Spleen (tissue), 11 donors: ENCODE measurements at regions not wholly inside any gene's neighbourhood (a gene's known extent, or its start where the extent isn't known, plus 50 kb on each side); places are given as distances from the start of the nearest gene placed in this dataset.

Source experiments
- DNase-seq: peaks from one replicate; pipeline ENCODE4 v3.0.0-alpha.2; 2020
- H3K27ac ChIP-seq, 8 donors: fragments of 200-600 bp; sonication (generic) in 7 of 8; 1 replicate in 4 of 8; 2 replicates in 4 of 8; pipeline versions ENCODE4 v1.5.0 to v1.8.0; 2016 to 2021; ENCODE audit warnings: inconsistent platforms in 4 of 8, mild to moderate bottlenecking in 4 of 8, moderate library complexity in 1 of 8
- H3K27me3 ChIP-seq, 7 donors: fragments of 200-600 bp; sonication (generic) in 6 of 7; replicated peaks in 1 of 7; 1 replicate in 4 of 7; 2 replicates in 3 of 7; pipeline versions ENCODE4 v1.5.0 to v1.8.0; 2016 to 2021; ENCODE audit warnings: inconsistent platforms in 3 of 7, mild to moderate bottlenecking in 1 of 7
- H3K36me3 ChIP-seq, 6 donors: fragments of 200-600 bp; sonication (generic) in 5 of 6; 1 replicate in 4 of 6; 2 replicates in 2 of 6; pipeline versions ENCODE4 v1.5.0 to v1.8.0; 2016 to 2021; ENCODE audit warnings: inconsistent platforms in 2 of 6
- H3K4me1 ChIP-seq, 6 donors: fragments of 200-600 bp; sonication (generic) in 5 of 6; 1 replicate in 3 of 6; 2 replicates in 3 of 6; pipeline versions ENCODE4 v1.5.0 to v1.8.0; 2016 to 2021; ENCODE audit warnings: inconsistent platforms in 3 of 6
- H3K4me3 ChIP-seq, 8 donors: fragments of 200-600 bp; sonication (generic) in 7 of 8; 1 replicate in 4 of 8; 2 replicates in 4 of 8; pipeline versions ENCODE4 v1.5.0 to v1.8.0; 2016 to 2021; ENCODE audit warnings: inconsistent platforms in 4 of 8, mild to moderate bottlenecking in 4 of 8, moderate library complexity in 2 of 8
- H3K9me3 ChIP-seq, 8 donors: fragments of 200-600 bp; sonication (generic) in 7 of 8; 1 replicate in 4 of 8; 2 replicates in 4 of 8; pipeline versions ENCODE4 v1.5.0 to v1.8.0; 2016 to 2021; ENCODE audit warnings: inconsistent platforms in 4 of 8
- POLR2A ChIP-seq, 3 donors: fragments of 450-650 bp; IDR thresholded peaks; one replicate each; pipeline ENCODE4 v1.5.1; 2017; ENCODE audit warnings: antibody characterized with exemption in 3 of 3, mild to moderate bottlenecking in 1 of 3
- POLR2AphosphoS5 ChIP-seq, 3 donors: sonication (generic); formaldehyde crosslinking; IDR thresholded peaks; one replicate each; pipeline ENCODE4 v1.5.1; 2017; ENCODE audit warnings: antibody characterized with exemption in 3 of 3
- WGBS, 5 donors: extraction: QIAGEN DNeasy Blood & Tissue Kit in 3 of 5; methylation state at CpG; one replicate each; pipeline versions ENCODE4 v1.1.5 to v1.1.7; 2013 to 2018; 5-methylcytosine and 5-hydroxymethylcytosine counted together
- intact Hi-C: fragments of 100-400 bp; cut with DNase I; formaldehyde crosslinking; loops from one replicate; pipeline ENCODE4 v1.15.0; 2023; ENCODE audit warnings: low total_unique reads
- TF ChIP-seq, protein P1 (sequence below), 11 experiments: fragments of 200-600 bp in 7 of 11; fragments of 450-650 bp in 4 of 11; sonication (generic) in 4 of 11; IDR thresholded peaks in 8 of 11; conservative IDR thresholded peaks in 3 of 11; 1 replicate in 7 of 11; 2 replicates in 4 of 11; pipeline versions ENCODE4 v1.4.0 to v1.8.0; 2016 to 2021; ENCODE audit warnings: antibody characterized with exemption in 11 of 11, inconsistent platforms in 4 of 11, mild to moderate bottlenecking in 1 of 11
- donor health status: healthy with polysubstance abuse.
- donor health status: DM: no; HTN: no; CAD: no; lungs with moderate emphysema.
- donor health status: DM: no; HTN: no; CAD: no.
- donor health status: Bipolar disorder and iron deficiency.
- donor health status: healthy.
- donor health status: DM: no; HTN: no; CAD: no.
- donor health status: DM: yes; HTN: yes; CAD: no.

DNA sequence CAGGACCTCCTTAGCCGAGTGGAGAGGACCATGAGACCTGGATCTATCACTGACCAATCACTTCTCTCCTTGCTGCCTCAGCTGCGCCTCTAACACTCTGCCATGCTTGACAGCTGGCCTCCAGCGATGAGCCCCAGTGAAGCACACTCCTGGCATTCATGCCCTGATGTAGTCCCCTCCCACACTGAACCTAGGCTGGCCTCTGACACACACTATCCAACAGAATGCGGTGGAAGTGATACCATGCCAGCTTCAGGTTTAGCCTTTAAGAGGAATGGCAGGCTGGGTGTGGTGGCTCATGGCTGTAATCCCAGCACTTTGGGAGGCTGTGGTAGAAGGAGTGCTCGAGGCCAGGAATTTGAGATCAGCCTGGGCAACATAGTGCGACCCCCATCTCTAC, 73.7 kb upstream of the LAPTM4A start:
- no peak for TF ChIP-seq POLR2A (IDR thresholded peaks at IDR 0.05)
- TF ChIP-seq, protein P1, sequence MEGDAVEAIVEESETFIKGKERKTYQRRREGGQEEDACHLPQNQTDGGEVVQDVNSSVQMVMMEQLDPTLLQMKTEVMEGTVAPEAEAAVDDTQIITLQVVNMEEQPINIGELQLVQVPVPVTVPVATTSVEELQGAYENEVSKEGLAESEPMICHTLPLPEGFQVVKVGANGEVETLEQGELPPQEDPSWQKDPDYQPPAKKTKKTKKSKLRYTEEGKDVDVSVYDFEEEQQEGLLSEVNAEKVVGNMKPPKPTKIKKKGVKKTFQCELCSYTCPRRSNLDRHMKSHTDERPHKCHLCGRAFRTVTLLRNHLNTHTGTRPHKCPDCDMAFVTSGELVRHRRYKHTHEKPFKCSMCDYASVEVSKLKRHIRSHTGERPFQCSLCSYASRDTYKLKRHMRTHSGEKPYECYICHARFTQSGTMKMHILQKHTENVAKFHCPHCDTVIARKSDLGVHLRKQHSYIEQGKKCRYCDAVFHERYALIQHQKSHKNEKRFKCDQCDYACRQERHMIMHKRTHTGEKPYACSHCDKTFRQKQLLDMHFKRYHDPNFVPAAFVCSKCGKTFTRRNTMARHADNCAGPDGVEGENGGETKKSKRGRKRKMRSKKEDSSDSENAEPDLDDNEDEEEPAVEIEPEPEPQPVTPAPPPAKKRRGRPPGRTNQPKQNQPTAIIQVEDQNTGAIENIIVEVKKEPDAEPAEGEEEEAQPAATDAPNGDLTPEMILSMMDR (IDR thresholded peaks at IDR 0.05 in 8 of 11, conservative IDR thresholded peaks at IDR 0.05 in 3 of 11): no peak
- no peak for TF ChIP-seq POLR2AphosphoS5 (IDR thresholded peaks at IDR 0.05)
- Histone ChIP-seq H3K36me3 (no peaks in the 10 kb centered on the region), H3K27ac (no peak overlapping the region), H3K4me3 (no peak overlapping the region), H3K4me1 (no peaks in the 10 kb centered on the region), H3K27me3 (peaks cover 0 to 7% (median 0%) of the 10 kb centered on the region in 7 donors), H3K9me3 (no peaks in the 10 kb centered on the region)
- WGBS, 5 donors: 86 to 94% (median 89%) methylated on average over 6 of the region's 6 CpGs
- intact Hi-C loops: no loop called here
- no peak for DNase-seq

DNA sequence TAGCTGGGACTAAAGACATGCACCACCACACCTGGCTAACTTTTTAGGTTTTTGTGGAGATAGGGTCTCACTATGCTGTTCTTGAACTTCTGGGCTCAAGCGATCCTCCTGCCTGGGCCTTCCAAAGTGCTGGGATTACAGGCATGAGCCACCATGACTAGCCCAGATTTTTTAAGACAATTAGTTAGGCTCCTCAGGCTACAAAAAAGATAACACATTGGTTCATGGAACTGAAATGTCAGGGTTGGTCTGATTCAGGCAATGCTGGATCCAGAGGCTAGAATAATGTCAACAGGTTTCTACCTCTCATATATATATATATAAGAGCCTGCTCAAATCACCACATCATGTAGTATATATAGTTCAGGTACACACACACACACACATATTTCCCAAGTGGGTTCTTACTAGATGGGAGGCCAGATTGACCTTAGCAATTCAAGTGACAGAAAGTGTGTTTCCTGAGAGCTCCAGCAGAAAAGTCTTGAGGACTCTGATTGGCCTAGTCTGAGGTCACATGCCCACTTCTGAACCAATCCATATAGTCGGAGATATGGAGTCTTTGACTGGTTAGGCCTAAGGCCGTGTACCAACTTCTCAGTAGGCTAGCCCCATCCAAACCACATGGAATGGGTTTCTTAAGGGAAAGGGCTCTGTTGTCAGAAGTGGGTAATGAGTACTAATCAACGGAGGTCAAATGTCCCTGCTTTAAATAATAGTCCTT, 72.6 kb upstream of the LAPTM4A start:
- TF ChIP-seq, protein P1 (IDR thresholded peaks at IDR 0.05 in 8 of 11, conservative IDR thresholded peaks at IDR 0.05 in 3 of 11): no peak
- TF ChIP-seq POLR2AphosphoS5 (IDR thresholded peaks at IDR 0.05) (no peak), POLR2A (IDR thresholded peaks at IDR 0.05) (no peak)
- 89 to 98% (median 95%) methylated on average over 4 of the region's 4 CpGs for WGBS, 5 donors
- no peak overlapping the region for H3K4me3 ChIP-seq
- no peak overlapping the region for H3K27ac ChIP-seq
- H3K27me3 ChIP-seq: peaks cover 0 to 7% (median 0%) of the 10 kb centered on the region in 7 donors
- H3K36me3 ChIP-seq: no peaks in the 10 kb centered on the region
- no peaks in the 10 kb centered on the region for H3K4me1 ChIP-seq
- intact Hi-C loops: no loop called here
- no peak for DNase-seq
- no peaks in the 10 kb centered on the region for H3K9me3 ChIP-seq

DNA sequence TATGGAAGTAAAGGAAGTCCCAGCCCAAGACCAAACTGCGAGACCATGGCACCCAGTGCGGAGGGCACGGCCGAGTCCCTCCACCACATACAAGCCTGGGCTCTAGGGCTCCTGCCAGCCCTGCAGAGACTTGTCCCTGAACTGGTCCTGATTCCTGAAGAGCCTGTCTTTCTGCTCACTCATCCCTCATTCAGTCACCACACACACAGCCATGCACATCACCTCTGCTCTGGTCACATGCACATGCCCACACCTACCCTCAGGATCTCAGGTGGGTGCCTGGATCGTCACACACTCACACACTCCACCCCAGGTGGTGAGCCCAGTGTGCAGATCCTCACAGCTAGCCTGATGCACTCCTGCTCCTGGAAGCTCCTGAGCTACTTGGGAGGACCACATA, 71.4 kb upstream of the LAPTM4A start:
- TF ChIP-seq POLR2AphosphoS5 (IDR thresholded peaks at IDR 0.05): no peak
- no peak for TF ChIP-seq POLR2A (IDR thresholded peaks at IDR 0.05)
- TF ChIP-seq, protein P1 (IDR thresholded peaks at IDR 0.05 in 8 of 11, conservative IDR thresholded peaks at IDR 0.05 in 3 of 11): no peak
- Histone ChIP-seq H3K4me3 (no peak overlapping the region), H3K27me3 (peaks cover 0 to 7% (median 0%) of the 10 kb centered on the region in 7 donors), H3K4me1 (no peaks in the 10 kb centered on the region), H3K36me3 (no peaks in the 10 kb centered on the region), H3K27ac (no peak overlapping the region), H3K9me3 (no peaks in the 10 kb centered on the region)
- intact Hi-C loops: no loop called here
- WGBS, 5 donors: 90 to 97% (median 96%) methylated on average over 5 of the region's 5 CpGs
- no peak for DNase-seq

DNA sequence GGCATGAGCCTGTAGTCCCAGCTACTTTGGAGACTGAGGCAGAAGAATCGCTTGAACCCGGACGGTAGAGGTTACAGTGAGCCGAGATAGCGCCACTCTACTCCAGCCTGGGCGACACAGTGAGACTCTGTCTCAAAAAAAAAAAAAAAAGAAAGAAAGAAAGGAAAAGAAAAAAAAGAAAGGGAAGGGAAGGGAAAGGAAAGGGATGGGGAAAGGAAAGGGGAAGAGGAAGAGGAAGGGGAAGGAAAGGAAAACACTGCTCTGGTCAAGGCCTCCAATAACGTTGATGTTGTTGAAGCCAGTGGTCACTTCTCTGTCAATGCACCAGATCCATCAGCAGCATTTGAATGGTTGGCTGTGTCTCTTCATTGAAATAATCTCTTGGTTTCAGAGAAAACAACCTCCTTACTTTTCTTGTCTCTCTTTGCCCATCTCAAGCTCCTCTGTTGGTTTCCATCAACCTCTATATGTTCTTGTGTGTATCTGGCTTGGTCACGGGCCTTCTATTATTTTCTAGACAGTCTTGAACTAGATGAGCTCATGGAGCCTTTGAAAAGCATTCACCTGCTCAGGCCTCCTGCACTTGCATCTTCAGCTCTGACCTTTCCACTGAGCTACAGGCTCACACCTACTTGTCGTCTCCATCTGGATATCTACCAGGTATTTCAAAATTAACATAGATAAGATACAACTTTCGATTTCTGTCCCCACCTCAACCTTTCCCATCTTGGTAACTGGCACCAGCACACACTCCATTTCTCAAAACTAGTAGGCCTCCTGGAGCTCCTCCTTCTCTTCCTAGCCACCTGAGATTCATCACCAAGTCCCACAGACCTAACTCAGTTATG, 69.4 kb upstream of the LAPTM4A start:
- WGBS, 5 donors: 89 to 98% (median 90%) methylated on average over 10 of the region's 10 CpGs
- H3K36me3 ChIP-seq: no peaks in the 10 kb centered on the region
- intact Hi-C loops: no loop called here
- H3K4me3 ChIP-seq: no peak overlapping the region
- H3K4me1 ChIP-seq: no peaks in the 10 kb centered on the region
- H3K27me3 ChIP-seq: peaks cover 0 to 7% (median 0%) of the 10 kb centered on the region in 7 donors
- H3K9me3 ChIP-seq: no peaks in the 10 kb centered on the region
- no peak for DNase-seq
- no peak for TF ChIP-seq POLR2A (IDR thresholded peaks at IDR 0.05)
- H3K27ac ChIP-seq: no peak overlapping the region
